Stimulated activated CD4-positive, alpha-beta T cell treated with anti-CD3 and anti-CD28 coated beads, Interleukin-4, amount 100 ng/mL, for 1 hour (primary cell): ENCODE measurements at regions not wholly inside any gene's neighbourhood (a gene's known extent, or its start where the extent isn't known, plus 50 kb on each side); places are given as distances from the start of the nearest gene placed in this dataset.

Source experiments
- DNase-seq: peaks from one replicate; pipeline ENCODE4 v3.0.0-alpha.2; 2020

DNA sequence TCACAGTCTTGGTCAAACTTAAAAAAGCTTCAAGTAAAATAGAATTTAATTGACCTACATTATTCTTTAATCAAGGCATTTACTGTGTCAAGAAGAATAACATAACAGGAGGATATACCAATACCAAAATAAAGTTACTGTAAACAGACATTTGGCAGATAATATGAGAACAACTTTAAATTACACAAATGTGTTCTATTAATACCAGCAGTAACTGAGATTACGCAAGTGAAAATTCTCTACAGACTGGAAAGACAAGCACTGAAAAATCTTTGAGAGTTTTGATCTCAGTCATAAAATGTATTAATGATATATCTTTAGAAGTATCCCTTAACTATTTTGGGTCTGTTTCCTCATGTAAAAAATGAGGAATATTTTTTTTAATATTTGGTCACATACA, 169.2 kb upstream of the SOX5 start:
- DNase-seq = no peak

GRCh38 chr12:24116548-24116947, 167.1 kb upstream of the SOX5 start:
- DNase-seq = no peak

DNA sequence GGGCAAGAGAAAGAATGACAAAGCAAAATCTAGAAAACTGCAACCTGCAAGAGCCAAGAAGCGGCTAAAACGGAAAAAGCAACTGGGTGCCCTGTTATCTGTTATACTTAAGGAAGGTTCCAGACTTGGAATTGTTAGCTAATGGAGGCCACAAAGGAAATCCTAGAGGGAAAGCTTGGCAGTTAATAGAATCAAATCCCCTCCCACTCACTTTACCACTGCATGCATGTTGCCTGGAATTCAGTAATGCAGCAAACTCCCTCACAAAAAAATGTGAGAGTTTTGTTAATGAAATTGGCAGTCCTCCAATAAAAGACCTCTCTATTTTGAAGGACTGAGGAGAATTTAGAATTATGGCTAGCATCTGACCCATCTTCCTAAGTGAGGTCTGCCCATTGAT, 164.2 kb upstream of the SOX5 start:
- no peak for DNase-seq

GRCh38 chr12:24111616-24112015, 162.1 kb upstream of the SOX5 start:
- DNase-seq = no peak

- DNase-seq = no peak
These were observed 161.6 kb upstream of the SOX5 start for GRCh38 chr12:24111086-24111485.

- DNase-seq = no peak
These were observed 160.0 kb upstream of the SOX5 start for GRCh38 chr12:24109381-24110039.

- DNase-seq = no peak
These were observed 153.2 kb upstream of the SOX5 start for GRCh38 chr12:24102676-24103075.

GRCh38 chr12:24099576-24099975, 150.1 kb upstream of the SOX5 start:
- DNase-seq = no peak

GRCh38 chr12:24095245-24095644, 145.8 kb upstream of the SOX5 start:
- DNase-seq = no peak

GRCh38 chr12:24089510-24089890, 140.0 kb upstream of the SOX5 start:
- no peak for DNase-seq

- DNase-seq = no peak
These were observed 139.5 kb upstream of the SOX5 start for GRCh38 chr12:24088751-24089509.

DNA sequence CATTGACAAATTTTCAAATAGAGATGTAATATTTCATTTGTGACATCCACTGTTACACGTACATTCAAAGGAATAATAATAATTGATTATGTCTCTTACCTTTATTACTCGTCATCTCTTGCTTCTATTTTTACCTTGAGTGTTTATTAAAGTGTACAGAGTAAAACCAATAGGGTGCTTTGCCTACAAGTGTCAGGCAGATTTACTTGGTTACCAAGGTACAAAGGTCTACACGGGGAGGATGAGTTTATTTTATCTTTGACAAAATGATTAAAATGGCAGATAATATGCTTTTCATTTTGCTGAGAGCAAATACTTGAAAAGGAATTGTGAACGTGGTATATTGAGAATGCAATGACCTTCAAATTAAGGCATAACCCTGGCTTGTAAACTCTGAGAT, 137.8 kb upstream of the SOX5 start:
- DNase-seq = no peak

DNA sequence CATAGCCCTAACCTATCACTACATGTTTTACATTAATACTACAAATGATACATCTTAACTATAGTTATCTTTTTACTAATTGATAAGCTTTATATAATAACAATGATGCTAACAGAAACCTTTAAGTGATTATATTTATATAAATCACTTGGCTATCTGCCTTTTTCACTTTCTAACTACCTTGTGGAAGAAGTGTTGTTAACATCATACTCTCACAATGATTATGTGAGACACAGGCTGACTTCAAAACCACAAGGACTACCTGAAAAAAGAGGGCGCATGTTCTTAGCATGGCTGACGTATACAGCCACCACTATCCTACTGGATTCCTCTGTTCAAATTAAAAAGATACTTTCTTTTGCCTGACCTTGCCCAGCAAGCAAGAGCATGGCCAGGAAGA, 135.3 kb upstream of the SOX5 start:
- DNase-seq = no peak

GRCh38 chr12:24083838-24084237, 134.4 kb upstream of the SOX5 start:
- DNase-seq = no peak

DNA sequence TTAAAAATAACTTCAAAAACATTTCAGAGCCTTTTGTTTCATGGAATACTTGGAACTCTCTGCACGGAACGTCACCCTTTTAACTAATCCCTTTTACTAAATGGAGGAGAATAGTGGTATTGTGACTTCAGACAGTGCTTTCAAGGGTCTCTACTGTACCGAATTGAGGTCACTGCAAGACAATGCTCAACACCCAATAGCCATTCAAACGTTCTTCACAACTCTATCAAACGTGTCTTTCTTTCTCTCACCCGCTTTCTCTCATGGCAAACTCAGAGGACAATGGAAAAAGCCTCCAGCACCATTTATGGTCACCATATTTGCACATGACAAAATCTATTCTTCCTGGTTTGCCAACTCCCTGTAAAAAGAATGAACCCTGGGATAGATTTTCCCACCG, 132.1 kb upstream of the SOX5 start:
- no peak for DNase-seq

DNA sequence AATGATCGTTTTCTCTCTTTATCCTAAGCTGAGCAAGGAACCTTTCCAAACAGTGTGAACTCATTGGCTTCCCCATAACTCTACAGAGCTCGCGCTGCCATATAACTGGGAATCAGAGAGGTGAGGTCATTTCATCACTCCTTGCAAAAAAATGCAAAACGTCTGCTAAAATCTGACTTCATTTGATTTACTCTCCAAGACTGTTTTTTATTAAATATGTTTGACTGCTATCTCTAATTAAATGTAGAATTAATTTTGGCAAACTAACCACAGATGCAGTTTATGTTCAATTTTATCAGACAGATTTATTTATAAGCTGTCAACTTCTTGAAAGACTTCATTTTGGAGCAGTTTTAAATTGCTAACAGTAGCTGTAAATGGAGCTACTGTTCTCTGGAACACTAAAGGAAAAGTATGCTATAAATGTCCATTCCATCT, 131.6 kb upstream of the SOX5 start:
- no peak for DNase-seq

- DNase-seq = no peak
These were observed 131.0 kb upstream of the SOX5 start for GRCh38 chr12:24080465-24080864.

DNA sequence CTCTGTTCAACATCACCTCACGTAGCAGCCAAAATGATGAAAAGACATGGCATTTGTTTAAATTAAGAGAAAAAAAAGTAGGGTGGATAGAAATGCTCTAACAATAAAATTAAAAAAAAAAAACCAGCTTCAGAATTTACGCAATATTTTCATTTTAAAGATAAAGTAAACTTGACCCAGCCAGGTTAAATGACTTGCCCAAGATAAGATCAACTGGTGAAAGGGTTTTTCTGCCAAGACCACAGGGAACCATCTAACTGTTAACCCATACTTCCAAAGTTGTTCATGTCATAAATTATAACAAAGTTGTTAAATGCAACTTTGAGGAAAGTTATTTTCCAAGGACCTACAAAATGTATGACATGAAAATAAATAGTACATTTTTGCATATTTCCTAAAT, 129.6 kb upstream of the SOX5 start:
- no peak for DNase-seq

- DNase-seq = no peak
These were observed 128.9 kb upstream of the SOX5 start for GRCh38 chr12:24078318-24078765.

- no peak for DNase-seq
These were observed 127.7 kb upstream of the SOX5 start for GRCh38 chr12:24077161-24077560.

DNA sequence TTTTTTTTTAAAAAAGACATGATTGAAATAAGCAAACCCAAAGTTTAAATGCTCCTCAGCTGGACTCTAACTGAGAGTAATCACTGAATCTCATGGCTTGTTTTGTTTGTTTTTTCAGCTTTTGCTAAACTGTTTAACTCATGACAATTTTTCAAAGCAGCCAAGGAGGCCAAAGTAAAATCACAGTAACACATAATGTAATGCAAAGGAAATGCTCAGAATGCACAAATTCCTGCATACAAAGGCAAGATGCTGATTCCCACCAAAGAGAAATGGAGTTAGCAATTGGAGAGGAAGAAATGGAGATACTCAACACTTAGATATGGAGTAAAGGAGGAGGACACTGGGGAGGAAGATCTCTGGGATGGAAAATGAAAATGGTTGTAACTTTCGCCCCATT, 126.2 kb upstream of the SOX5 start:
- DNase-seq = no peak

DNA sequence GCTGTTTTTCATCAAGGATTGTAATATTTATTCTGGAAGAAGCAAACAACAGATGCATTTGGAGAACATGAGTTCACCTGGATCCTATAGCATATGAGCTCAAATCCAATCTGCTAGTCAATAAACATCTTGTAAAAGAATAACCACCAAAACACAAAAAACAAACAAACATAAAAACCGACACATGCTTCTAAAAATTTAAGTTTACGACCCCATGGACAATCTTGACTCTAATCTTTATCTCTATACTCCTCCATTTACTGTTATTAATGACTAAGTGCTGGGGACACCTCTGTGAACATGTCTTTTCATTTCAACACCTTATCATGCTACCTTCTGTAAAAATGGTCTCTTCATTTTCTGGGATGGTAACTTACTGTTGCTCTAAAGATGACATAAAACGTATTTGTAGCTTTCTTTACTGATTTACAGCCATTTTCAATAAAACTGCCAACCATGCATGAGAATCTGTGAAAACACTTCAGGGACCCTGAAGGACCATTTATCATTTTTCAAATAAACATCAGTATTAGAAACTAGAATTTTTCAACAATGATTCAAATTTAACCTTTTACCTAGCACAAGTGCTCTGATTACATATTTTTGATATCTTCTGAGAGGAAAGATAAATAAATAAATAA, 123.8 kb upstream of the SOX5 start:
- no peak for DNase-seq

GRCh38 chr12:24072302-24072701, 122.8 kb upstream of the SOX5 start:
- no peak for DNase-seq

DNA sequence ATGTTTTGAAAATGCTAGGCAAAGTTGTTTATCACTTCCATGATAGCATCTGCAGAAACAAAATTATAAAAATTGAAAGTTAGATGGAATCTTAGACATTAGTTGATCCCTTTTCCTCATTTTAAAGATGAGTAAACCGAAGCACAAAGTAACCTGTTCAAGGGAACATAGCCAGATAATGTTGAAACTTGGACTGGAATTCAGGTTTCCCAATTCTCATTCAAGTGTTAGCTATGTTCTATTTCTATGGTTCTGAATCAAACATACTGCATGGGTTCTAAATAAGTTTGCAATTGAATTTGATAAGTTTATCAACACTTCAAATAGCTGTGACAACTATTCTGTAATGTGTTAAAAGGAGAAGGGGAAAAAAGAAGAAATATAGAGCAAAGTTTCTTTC, 122.4 kb upstream of the SOX5 start:
- no peak for DNase-seq
